K562 (cell line): ENCODE measurements at regions not wholly inside any gene's neighbourhood (a gene's known extent, or its start where the extent isn't known, plus 50 kb on each side); places are given as distances from the start of the nearest gene placed in this dataset.

Experiments used
- ARID3A ChIP-seq: IDR thresholded peaks from 2 replicates; pipeline ENCODE4 v1.6.1; 2012; ENCODE audit warnings: low read depth, low read length, improper control_type of control experiment, borderline replicate concordance
- ATF3 ChIP-seq, 2 experiments: fragments of 450-650 bp in 1 of 2; sonication (generic) in 1 of 2; formaldehyde crosslinking in 1 of 2; IDR thresholded peaks in 1 of 2; conservative IDR thresholded peaks in 1 of 2; 2 replicates each; pipeline versions ENCODE4 v1.6.1 to v1.8.1; 2016 to 2023; ENCODE audit warnings: mild to moderate bottlenecking in 2 of 2, moderate library complexity in 2 of 2, inconsistent platforms in 1 of 2, missing genetic modification reagents in 1 of 2
- CREM ChIP-seq: IDR thresholded peaks from 2 replicates; pipeline ENCODE4 v1.6.1; 2014; ENCODE audit warnings: antibody characterized with exemption, low read depth
- E2F8 ChIP-seq: fragments of 450-650 bp; IDR thresholded peaks from 2 replicates; pipeline ENCODE4 v1.7.1; 2018; ENCODE audit warnings: mild to moderate bottlenecking, low read depth; ENCODE audit not compliant: partially characterized antibody
- ELK1 ChIP-seq: sonication (generic); formaldehyde crosslinking; IDR thresholded peaks from 2 replicates; pipeline ENCODE4 v1.8.1; 2022; ENCODE audit warnings: missing genetic modification reagents
- EP300 ChIP-seq: IDR thresholded peaks from 2 replicates; pipeline ENCODE4 v1.6.1; 2012; ENCODE audit warnings: low read length, improper control_type of control experiment
- FOXJ2 ChIP-seq: fragments of 200-800 bp; sonication (Bioruptor generic); IDR thresholded peaks from 2 replicates; pipeline ENCODE4 v1.6.1; 2016; ENCODE audit warnings: missing genetic modification characterization, missing compliant biosample characterization
- FOXP4 ChIP-seq: sonication (generic); formaldehyde crosslinking; IDR thresholded peaks from 2 replicates; pipeline ENCODE4 v1.8.0; 2022; ENCODE audit warnings: mild to moderate bottlenecking, missing genetic modification reagents, borderline replicate concordance
- KAT7 ChIP-seq: sonication (generic); formaldehyde crosslinking; IDR thresholded peaks from 2 replicates; pipeline ENCODE4 v1.8.0; 2022; ENCODE audit warnings: missing genetic modification reagents, mild to moderate bottlenecking, borderline replicate concordance
- L3MBTL2 ChIP-seq: fragments of 450-650 bp; IDR thresholded peaks from 2 replicates; pipeline ENCODE4 v1.6.1; 2016; ENCODE audit warnings: mild to moderate bottlenecking, moderate library complexity
- POLR3G ChIP-seq: IDR thresholded peaks from 2 replicates; pipeline ENCODE4 v1.6.1; 2011; ENCODE audit not compliant: insufficient read length, insufficient replicate concordance; ENCODE audit errors: extremely low read depth
- SETDB1 ChIP-seq: IDR thresholded peaks from one replicate; pipeline ENCODE4 v1.6.1; 2012; ENCODE audit warnings: low read length, control low read depth, inconsistent platforms
- SIX5 ChIP-seq, 2 experiments: IDR thresholded peaks; 2 replicates each; pipeline ENCODE4 v1.6.1; 2011; ENCODE audit warnings: low read length in 2 of 2, borderline replicate concordance in 1 of 2, low read depth in 1 of 2, mild to moderate bottlenecking in 1 of 2, moderate library complexity in 1 of 2; ENCODE audit not compliant: insufficient read depth in 1 of 2
- ZBTB5 ChIP-seq: fragments of 450-650 bp; IDR thresholded peaks from 2 replicates; pipeline ENCODE4 v1.6.1; 2017; ENCODE audit warnings: antibody characterized with exemption
- ZNF766 ChIP-seq: fragments of 200-800 bp; sonication (Bioruptor generic); conservative IDR thresholded peaks from 2 replicates; pipeline ENCODE4 v1.6.1; 2016; ENCODE audit warnings: missing genetic modification characterization, missing compliant biosample characterization
- ZNF785 ChIP-seq: fragments of 250-450 bp; sonication (Bioruptor Pico); IDR thresholded peaks from 2 replicates; pipeline ENCODE4 v1.4.0; 2020; ENCODE audit warnings: mild to moderate bottlenecking

- peak; percentile 68 for TF ChIP-seq L3MBTL2
- TF ChIP-seq FOXP4 (CRISPR knock-in tag): 0 out of 2 replicates have a peak, but pooled peaks have one; percentile 39
- peak; percentile 85 for TF ChIP-seq FOXJ2
- TF ChIP-seq ZNF766: peak; percentile 67; the same call in 1 of the 2 replicates
- peak; percentile 92; the same call in 1 of the 2 replicates for TF ChIP-seq KAT7 (CRISPR knock-in tag)
- no peak for TF ChIP-seq ZNF785 (CRISPR knock-in tag)
- TF ChIP-seq ELK1 (CRISPR knock-in tag): no peak
- peak; percentile 83 for TF ChIP-seq POLR3G
- TF ChIP-seq EP300: peak; percentile 88
- peak; percentile 59 for TF ChIP-seq E2F8
- peak; percentile 81 for TF ChIP-seq CREM
- TF ChIP-seq ZBTB5: peak; percentile 81
- peak; percentile 87 for TF ChIP-seq ARID3A
- peak; percentile 32; the same call in 1 of the 2 replicates for TF ChIP-seq ATF3 (IDR thresholded peaks at IDR 0.05)
- peak; percentile 56; the same call in 1 of the 2 replicates for TF ChIP-seq ATF3 (CRISPR knock-in tag; conservative IDR thresholded peaks at IDR 0.05)
- TF ChIP-seq SIX5 (IDR thresholded peaks at IDR 0.05; ENCODE audit: borderline replicate concordance in 1 of 2, insufficient read depth in 1 of 2, low read depth in 1 of 2, low read length in 2 of 2): no peak
- peak; percentile 74 for TF ChIP-seq SETDB1
These were observed 176.1 kb downstream of the TRIM27 start (continued) for GRCh38 chr6:28747631-28748157.
